ENCODE measurements at regions not wholly inside any gene's neighbourhood (a gene's known extent, or its start where the extent isn't known, plus 50 kb on each side); places are given as distances from the start of the nearest gene placed in this dataset.
A peak's percentile ranks its signal among the peaks of the same experiment; 100 is the strongest.

DNA sequence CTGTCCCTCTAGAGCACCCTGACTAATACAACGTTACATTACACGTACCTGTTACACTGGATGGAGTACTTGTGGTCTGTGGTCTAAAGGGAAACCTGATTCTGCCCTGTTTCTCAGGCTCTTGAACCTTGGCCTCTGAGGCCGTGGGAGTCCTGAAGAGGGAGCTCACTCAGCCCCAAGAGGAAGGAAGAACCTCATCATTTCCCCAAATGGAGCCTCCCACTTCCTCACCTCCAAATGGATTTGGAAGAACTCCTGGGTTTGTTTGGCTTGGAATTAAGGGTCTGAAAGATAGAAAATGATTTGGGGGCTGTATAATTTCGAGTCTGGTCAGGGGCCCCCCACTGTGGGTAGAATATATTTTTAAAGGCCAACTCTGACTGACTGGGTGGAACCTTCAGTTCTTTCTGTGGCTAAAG is 200.2 kb downstream of the SEMA6A start:
- peak in 1 of 2 experiments; percentile 4 for DNase-seq (ENCODE audit: low read depth in 1 of 2, low spot score in 1 of 2)
- TF ChIP-seq GABPA (IDR thresholded peaks at IDR 0.05; ENCODE audit: low read depth) (no peak), POLR2AphosphoS5 (IDR thresholded peaks at IDR 0.05; ENCODE audit: low read depth) (no peak), SPI1 (IDR thresholded peaks at IDR 0.05; ENCODE audit: borderline replicate concordance, low read depth) (no peak), REST (IDR thresholded peaks at IDR 0.05; ENCODE audit: insufficient replicate concordance, low read depth) (no peak)
- TF ChIP-seq, protein P1, sequence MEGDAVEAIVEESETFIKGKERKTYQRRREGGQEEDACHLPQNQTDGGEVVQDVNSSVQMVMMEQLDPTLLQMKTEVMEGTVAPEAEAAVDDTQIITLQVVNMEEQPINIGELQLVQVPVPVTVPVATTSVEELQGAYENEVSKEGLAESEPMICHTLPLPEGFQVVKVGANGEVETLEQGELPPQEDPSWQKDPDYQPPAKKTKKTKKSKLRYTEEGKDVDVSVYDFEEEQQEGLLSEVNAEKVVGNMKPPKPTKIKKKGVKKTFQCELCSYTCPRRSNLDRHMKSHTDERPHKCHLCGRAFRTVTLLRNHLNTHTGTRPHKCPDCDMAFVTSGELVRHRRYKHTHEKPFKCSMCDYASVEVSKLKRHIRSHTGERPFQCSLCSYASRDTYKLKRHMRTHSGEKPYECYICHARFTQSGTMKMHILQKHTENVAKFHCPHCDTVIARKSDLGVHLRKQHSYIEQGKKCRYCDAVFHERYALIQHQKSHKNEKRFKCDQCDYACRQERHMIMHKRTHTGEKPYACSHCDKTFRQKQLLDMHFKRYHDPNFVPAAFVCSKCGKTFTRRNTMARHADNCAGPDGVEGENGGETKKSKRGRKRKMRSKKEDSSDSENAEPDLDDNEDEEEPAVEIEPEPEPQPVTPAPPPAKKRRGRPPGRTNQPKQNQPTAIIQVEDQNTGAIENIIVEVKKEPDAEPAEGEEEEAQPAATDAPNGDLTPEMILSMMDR (IDR thresholded peaks at IDR 0.05; ENCODE audit: insufficient read depth, low read length): no peak

DNA sequence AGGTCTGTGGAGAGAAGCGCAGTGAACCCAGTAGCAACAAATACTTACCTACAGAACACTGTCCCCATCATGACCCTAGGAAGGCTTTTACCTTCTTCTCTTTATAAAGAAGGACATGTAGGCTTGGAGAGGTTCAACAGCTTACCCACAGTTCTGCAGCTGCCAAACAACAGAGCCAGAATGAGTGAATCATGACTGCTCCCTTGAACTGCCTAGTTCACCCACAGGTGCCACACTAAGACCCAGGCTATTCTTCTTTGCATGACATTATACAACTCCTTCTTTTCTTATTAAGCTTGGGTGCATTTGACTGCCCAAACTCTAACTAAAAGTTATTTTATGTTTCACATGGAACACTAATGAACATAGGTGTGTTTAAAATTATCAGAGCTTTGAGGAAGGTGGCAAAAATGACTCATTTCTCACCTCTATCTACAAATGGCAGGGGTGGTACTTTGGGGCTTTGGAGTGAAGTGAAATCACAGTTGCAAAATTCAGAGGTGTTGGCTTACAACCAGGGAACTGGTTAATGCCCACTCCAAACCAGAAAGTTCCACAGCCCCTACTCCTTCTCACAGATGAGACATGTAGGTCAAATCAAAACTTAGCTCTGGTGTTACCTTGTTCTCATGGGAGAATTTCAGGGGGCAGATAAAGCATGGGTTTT is 201.6 kb downstream of the SEMA6A start:
- Histone ChIP-seq H3K27ac (replicated peaks) (no peak overlapping the region), H3K4me3 (replicated peaks; ENCODE audit: insufficient read depth, low read length) (no peak overlapping the region), H3K27me3 (ENCODE audit: insufficient read depth, poor library complexity, severe bottlenecking) (no peaks in the 10 kb centered on the region)
- TF ChIP-seq REST (IDR thresholded peaks at IDR 0.05; ENCODE audit: insufficient replicate concordance, low read depth) (no peak), SPI1 (IDR thresholded peaks at IDR 0.05; ENCODE audit: borderline replicate concordance, low read depth) (no peak), GABPA (IDR thresholded peaks at IDR 0.05; ENCODE audit: low read depth) (no peak), POLR2AphosphoS5 (IDR thresholded peaks at IDR 0.05; ENCODE audit: low read depth) (no peak)
- TF ChIP-seq, protein P1 (IDR thresholded peaks at IDR 0.05; ENCODE audit: insufficient read depth, low read length): no peak
- no peak for DNase-seq (ENCODE audit: low read depth in 1 of 2, low spot score in 1 of 2)

More for the DNA sequence above, 200.2 kb downstream of the SEMA6A start:
- Histone ChIP-seq H3K4me3 (replicated peaks; ENCODE audit: insufficient read depth, low read length) (no peak overlapping the region), H3K27me3 (ENCODE audit: insufficient read depth, poor library complexity, severe bottlenecking) (no peaks in the 10 kb centered on the region), H3K27ac (replicated peaks) (no peak overlapping the region)

DNA sequence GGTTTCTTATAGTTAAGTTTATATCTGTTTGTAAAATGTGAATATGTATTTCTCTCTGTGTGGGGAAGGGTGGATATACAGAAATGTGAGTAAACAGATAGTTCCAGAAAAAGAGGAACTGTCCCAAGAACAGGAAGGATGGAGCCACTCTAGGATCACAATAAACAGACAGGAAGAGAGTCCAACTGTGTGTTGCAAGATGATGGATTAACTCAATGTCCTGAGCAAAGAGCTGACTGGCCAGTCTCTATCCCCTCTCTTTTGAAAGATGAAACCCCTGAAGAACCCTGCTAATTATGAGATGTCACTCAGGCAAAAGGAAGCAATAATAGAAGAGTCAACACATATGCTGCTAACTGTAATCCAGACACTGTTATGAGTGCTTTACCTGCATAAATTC is 202.7 kb downstream of the SEMA6A start:
- no peak for TF ChIP-seq POLR2AphosphoS5 (IDR thresholded peaks at IDR 0.05; ENCODE audit: low read depth)
- TF ChIP-seq, protein P1 (IDR thresholded peaks at IDR 0.05; ENCODE audit: insufficient read depth, low read length): no peak
- TF ChIP-seq SPI1 (IDR thresholded peaks at IDR 0.05; ENCODE audit: borderline replicate concordance, low read depth): peak; percentile 78
- Histone ChIP-seq H3K27me3 (ENCODE audit: insufficient read depth, poor library complexity, severe bottlenecking) (no peaks in the 10 kb centered on the region), H3K27ac (replicated peaks) (no peak overlapping the region), H3K4me3 (replicated peaks; ENCODE audit: insufficient read depth, low read length) (no peak overlapping the region)
- peak; percentile 3 to 20 for DNase-seq (ENCODE audit: low read depth in 1 of 2, low spot score in 1 of 2)

GRCh38 chr5:116371431-116371830 is 203.2 kb downstream of the SEMA6A start:
- H3K27me3 ChIP-seq (ENCODE audit: insufficient read depth, poor library complexity, severe bottlenecking): no peaks in the 10 kb centered on the region
- no peak for DNase-seq (ENCODE audit: low read depth in 1 of 2, low spot score in 1 of 2)
- no peak overlapping the region; the same call in 1 of the 2 replicates for H3K27ac ChIP-seq (replicated peaks)
- TF ChIP-seq SPI1 (IDR thresholded peaks at IDR 0.05; ENCODE audit: borderline replicate concordance, low read depth) (no peak), GABPA (IDR thresholded peaks at IDR 0.05; ENCODE audit: low read depth) (no peak), REST (IDR thresholded peaks at IDR 0.05; ENCODE audit: insufficient replicate concordance, low read depth) (no peak), POLR2AphosphoS5 (IDR thresholded peaks at IDR 0.05; ENCODE audit: low read depth) (no peak)
- TF ChIP-seq, protein P1 (IDR thresholded peaks at IDR 0.05; ENCODE audit: insufficient read depth, low read length): no peak
- H3K4me3 ChIP-seq (replicated peaks; ENCODE audit: insufficient read depth, low read length): no peak overlapping the region

Data from HL-60 (cell line).